ENCODE measurements at regions not wholly inside any gene's neighbourhood (a gene's known extent, or its start where the extent isn't known, plus 50 kb on each side); places are given as distances from the start of the nearest gene placed in this dataset.

DNA sequence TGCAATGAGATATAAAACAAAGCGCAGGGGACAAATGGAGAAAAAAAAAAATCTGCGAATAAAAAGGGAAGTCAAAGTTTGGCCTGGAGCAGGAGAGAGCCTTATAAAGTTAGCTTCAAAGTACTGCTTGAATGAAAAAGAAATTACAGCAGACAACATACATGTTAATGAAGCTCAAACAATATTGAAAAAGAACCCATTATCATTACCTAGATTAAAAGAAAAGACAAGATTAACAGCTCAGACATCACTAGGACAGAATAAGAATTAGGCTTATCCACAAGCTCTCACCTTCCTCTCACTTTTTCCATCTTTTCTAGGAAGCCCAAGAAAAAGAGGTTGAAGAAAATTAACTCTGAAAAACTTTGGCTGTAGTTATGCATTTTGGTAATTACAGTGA lies 503.5 kb downstream of the ETNK1 start:
- Mint-ChIP-seq H3K9me3 (no peaks in the 10 kb centered on the region), H3K36me3 (no peaks in the 10 kb centered on the region), H3K4me3 (no peak overlapping the region), H3K4me1 (peaks cover 21% of the 10 kb centered on the region), H3K27me3 (ENCODE audit: low read depth) (no peaks in the 10 kb centered on the region), H3K27ac (peak overlapping the region; percentile 73)
- no peak for DNase-seq (ENCODE audit: low spot score)
- TF ChIP-seq ZBTB21 (CRISPR knock-in tag; IDR thresholded peaks at IDR 0.05; ENCODE audit: borderline replicate concordance) = no peak
- TF ChIP-seq, protein P1, sequence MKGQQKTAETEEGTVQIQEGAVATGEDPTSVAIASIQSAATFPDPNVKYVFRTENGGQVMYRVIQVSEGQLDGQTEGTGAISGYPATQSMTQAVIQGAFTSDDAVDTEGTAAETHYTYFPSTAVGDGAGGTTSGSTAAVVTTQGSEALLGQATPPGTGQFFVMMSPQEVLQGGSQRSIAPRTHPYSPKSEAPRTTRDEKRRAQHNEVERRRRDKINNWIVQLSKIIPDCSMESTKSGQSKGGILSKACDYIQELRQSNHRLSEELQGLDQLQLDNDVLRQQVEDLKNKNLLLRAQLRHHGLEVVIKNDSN (CRISPR knock-in tag; IDR thresholded peaks at IDR 0.05) = no peak
- TF ChIP-seq, protein P2, sequence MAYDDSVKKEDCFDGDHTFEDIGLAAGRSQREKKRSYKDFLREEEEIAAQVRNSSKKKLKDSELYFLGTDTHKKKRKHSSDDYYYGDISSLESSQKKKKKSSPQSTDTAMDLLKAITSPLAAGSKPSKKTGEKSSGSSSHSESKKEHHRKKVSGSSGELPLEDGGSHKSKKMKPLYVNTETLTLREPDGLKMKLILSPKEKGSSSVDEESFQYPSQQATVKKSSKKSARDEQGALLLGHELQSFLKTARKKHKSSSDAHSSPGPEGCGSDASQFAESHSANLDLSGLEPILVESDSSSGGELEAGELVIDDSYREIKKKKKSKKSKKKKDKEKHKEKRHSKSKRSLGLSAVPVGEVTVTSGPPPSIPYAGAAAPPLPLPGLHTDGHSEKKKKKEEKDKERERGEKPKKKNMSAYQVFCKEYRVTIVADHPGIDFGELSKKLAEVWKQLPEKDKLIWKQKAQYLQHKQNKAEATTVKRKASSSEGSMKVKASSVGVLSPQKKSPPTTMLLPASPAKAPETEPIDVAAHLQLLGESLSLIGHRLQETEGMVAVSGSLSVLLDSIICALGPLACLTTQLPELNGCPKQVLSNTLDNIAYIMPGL (CRISPR knock-in tag; IDR thresholded peaks at IDR 0.05) = no peak
- no peak for TF ChIP-seq MYBL2 (CRISPR knock-in tag; IDR thresholded peaks at IDR 0.05)
- TF ChIP-seq SMAD4 (CRISPR knock-in tag; IDR thresholded peaks at IDR 0.05) = no peak
- TF ChIP-seq, protein P3, sequence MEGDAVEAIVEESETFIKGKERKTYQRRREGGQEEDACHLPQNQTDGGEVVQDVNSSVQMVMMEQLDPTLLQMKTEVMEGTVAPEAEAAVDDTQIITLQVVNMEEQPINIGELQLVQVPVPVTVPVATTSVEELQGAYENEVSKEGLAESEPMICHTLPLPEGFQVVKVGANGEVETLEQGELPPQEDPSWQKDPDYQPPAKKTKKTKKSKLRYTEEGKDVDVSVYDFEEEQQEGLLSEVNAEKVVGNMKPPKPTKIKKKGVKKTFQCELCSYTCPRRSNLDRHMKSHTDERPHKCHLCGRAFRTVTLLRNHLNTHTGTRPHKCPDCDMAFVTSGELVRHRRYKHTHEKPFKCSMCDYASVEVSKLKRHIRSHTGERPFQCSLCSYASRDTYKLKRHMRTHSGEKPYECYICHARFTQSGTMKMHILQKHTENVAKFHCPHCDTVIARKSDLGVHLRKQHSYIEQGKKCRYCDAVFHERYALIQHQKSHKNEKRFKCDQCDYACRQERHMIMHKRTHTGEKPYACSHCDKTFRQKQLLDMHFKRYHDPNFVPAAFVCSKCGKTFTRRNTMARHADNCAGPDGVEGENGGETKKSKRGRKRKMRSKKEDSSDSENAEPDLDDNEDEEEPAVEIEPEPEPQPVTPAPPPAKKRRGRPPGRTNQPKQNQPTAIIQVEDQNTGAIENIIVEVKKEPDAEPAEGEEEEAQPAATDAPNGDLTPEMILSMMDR (IDR thresholded peaks at IDR 0.05) = no peak
- TF ChIP-seq, protein P4, sequence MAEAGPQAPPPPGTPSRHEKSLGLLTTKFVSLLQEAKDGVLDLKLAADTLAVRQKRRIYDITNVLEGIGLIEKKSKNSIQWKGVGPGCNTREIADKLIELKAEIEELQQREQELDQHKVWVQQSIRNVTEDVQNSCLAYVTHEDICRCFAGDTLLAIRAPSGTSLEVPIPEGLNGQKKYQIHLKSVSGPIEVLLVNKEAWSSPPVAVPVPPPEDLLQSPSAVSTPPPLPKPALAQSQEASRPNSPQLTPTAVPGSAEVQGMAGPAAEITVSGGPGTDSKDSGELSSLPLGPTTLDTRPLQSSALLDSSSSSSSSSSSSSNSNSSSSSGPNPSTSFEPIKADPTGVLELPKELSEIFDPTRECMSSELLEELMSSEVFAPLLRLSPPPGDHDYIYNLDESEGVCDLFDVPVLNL (CRISPR knock-in tag; IDR thresholded peaks at IDR 0.05; ENCODE audit: borderline replicate concordance, low read depth) = no peak
- ChIA-PET CTCF (no interaction called here), POLR2A (no interaction called here)
- ATAC-seq = peak; percentile 58

DNA sequence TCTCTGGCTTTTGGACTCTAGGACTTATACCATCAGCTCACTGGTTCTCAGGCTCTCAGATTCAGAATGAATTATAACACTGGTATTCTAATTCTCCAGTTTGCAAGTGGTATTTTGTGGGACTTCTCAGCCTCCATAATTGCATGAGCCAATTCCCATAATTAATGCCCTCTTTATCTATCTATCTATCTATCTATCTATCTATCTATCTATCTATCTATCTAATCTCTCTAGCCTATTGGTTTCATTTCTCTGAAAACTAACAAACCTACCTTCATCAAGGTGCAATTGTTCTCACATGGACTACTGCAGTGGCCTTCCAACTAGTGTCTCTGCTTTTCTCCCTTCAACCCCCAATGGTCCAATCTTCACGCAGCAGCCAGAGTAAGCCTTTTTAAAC lies 507.4 kb downstream of the ETNK1 start:
- peaks cover 5% of the 10 kb centered on the region; the same call in 1 of the 2 replicates for H3K9me3 Mint-ChIP-seq
- TF ChIP-seq, protein P5, sequence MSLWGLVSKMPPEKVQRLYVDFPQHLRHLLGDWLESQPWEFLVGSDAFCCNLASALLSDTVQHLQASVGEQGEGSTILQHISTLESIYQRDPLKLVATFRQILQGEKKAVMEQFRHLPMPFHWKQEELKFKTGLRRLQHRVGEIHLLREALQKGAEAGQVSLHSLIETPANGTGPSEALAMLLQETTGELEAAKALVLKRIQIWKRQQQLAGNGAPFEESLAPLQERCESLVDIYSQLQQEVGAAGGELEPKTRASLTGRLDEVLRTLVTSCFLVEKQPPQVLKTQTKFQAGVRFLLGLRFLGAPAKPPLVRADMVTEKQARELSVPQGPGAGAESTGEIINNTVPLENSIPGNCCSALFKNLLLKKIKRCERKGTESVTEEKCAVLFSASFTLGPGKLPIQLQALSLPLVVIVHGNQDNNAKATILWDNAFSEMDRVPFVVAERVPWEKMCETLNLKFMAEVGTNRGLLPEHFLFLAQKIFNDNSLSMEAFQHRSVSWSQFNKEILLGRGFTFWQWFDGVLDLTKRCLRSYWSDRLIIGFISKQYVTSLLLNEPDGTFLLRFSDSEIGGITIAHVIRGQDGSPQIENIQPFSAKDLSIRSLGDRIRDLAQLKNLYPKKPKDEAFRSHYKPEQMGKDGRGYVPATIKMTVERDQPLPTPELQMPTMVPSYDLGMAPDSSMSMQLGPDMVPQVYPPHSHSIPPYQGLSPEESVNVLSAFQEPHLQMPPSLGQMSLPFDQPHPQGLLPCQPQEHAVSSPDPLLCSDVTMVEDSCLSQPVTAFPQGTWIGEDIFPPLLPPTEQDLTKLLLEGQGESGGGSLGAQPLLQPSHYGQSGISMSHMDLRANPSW (CRISPR knock-in tag; conservative IDR thresholded peaks at IDR 0.05; ENCODE audit: low read depth) = no peak
- no peak for TF ChIP-seq NFATC4 (CRISPR knock-in tag; IDR thresholded peaks at IDR 0.05)
- TF ChIP-seq, protein P1 (CRISPR knock-in tag; IDR thresholded peaks at IDR 0.05) = no peak
- no peak for TF ChIP-seq EMX1 (CRISPR knock-in tag; IDR thresholded peaks at IDR 0.05)
- TF ChIP-seq NR2C2 (CRISPR knock-in tag; IDR thresholded peaks at IDR 0.05) = no peak
- H3K27ac Mint-ChIP-seq = no peak overlapping the region
- DNase-seq (ENCODE audit: low spot score) = no peak
- H3K36me3 Mint-ChIP-seq = no peaks in the 10 kb centered on the region
- no peak overlapping the region for H3K4me3 Mint-ChIP-seq
- no peak for ATAC-seq
- POLR2A ChIA-PET = no interaction called here
- peaks cover 21% of the 10 kb centered on the region for H3K4me1 Mint-ChIP-seq
- CTCF ChIA-PET = no interaction called here
- H3K27me3 Mint-ChIP-seq (ENCODE audit: low read depth) = no peaks in the 10 kb centered on the region

DNA sequence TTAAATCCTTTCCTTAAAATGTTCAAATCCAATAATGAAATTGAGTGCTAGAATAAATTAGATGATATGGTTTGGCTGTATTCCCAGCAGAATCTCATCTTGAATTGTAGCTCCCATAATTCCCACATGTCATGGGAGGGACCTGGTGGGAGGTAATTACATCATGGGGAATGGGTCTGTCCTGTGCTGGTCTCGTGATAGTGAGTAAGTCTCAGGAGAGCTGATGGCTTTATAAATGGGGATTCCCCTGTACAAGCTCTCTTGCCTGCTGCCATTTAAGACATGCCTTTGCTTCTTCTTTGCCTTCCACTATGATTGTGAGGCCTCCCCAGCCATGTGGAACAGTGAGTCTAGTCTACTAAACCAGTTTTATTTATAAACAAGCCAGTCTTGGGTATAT lies 508.5 kb downstream of the ETNK1 start:
- H3K4me1 Mint-ChIP-seq = peaks cover 12% of the 10 kb centered on the region
- DNase-seq (ENCODE audit: low spot score) (no peak), ATAC-seq (no peak)
- CTCF ChIA-PET = no interaction called here
- no peak overlapping the region for H3K27ac Mint-ChIP-seq
- POLR2A ChIA-PET = no interaction called here
- no peak overlapping the region for H3K4me3 Mint-ChIP-seq
- no peaks in the 10 kb centered on the region for H3K27me3 Mint-ChIP-seq (ENCODE audit: low read depth)
- TF ChIP-seq IRF2 (CRISPR knock-in tag; IDR thresholded peaks at IDR 0.05; ENCODE audit: borderline replicate concordance, low read depth) (no peak), ZNF232 (CRISPR knock-in tag; IDR thresholded peaks at IDR 0.05) (no peak), NR2C2 (CRISPR knock-in tag; IDR thresholded peaks at IDR 0.05) (no peak), MYBL2 (CRISPR knock-in tag; IDR thresholded peaks at IDR 0.05) (no peak), NFE2L1 (CRISPR knock-in tag; IDR thresholded peaks at IDR 0.05) (no peak), ZNF396 (CRISPR knock-in tag; IDR thresholded peaks at IDR 0.05; ENCODE audit: borderline replicate concordance) (no peak), ZNF317 (CRISPR knock-in tag; IDR thresholded peaks at IDR 0.05; ENCODE audit: borderline replicate concordance, low read depth) (no peak)
- TF ChIP-seq, protein P6, sequence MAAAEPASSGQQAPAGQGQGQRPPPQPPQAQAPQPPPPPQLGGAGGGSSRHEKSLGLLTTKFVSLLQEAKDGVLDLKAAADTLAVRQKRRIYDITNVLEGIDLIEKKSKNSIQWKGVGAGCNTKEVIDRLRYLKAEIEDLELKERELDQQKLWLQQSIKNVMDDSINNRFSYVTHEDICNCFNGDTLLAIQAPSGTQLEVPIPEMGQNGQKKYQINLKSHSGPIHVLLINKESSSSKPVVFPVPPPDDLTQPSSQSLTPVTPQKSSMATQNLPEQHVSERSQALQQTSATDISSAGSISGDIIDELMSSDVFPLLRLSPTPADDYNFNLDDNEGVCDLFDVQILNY (CRISPR knock-in tag; IDR thresholded peaks at IDR 0.05) = no peak
- TF ChIP-seq, protein P7, sequence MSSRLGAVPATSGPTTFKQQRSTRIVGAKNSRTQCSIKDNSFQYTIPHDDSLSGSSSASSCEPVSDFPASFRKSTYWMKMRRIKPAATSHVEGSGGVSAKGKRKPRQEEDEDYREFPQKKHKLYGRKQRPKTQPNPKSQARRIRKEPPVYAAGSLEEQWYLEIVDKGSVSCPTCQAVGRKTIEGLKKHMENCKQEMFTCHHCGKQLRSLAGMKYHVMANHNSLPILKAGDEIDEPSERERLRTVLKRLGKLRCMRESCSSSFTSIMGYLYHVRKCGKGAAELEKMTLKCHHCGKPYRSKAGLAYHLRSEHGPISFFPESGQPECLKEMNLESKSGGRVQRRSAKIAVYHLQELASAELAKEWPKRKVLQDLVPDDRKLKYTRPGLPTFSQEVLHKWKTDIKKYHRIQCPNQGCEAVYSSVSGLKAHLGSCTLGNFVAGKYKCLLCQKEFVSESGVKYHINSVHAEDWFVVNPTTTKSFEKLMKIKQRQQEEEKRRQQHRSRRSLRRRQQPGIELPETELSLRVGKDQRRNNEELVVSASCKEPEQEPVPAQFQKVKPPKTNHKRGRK (CRISPR knock-in tag; IDR thresholded peaks at IDR 0.05; ENCODE audit: borderline replicate concordance) = no peak
- TF ChIP-seq, protein P8, sequence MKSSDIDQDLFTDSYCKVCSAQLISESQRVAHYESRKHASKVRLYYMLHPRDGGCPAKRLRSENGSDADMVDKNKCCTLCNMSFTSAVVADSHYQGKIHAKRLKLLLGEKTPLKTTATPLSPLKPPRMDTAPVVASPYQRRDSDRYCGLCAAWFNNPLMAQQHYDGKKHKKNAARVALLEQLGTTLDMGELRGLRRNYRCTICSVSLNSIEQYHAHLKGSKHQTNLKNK (CRISPR knock-in tag; IDR thresholded peaks at IDR 0.05) = no peak
- TF ChIP-seq, protein P9, sequence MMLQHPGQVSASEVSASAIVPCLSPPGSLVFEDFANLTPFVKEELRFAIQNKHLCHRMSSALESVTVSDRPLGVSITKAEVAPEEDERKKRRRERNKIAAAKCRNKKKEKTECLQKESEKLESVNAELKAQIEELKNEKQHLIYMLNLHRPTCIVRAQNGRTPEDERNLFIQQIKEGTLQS (CRISPR knock-in tag; conservative IDR thresholded peaks at IDR 0.05) = no peak
- peaks cover 5% of the 10 kb centered on the region; the same call in 1 of the 2 replicates for H3K9me3 Mint-ChIP-seq
- H3K36me3 Mint-ChIP-seq = no peaks in the 10 kb centered on the region
